GM18499 (cell line): ENCODE measurements at regions not wholly inside any gene's neighbourhood (a gene's known extent, or its start where the extent isn't known, plus 50 kb on each side); places are given as distances from the start of the nearest gene placed in this dataset.

ENCODE experiments used
- ATAC-seq: cut with Tn5 transposase; IDR thresholded peaks from one replicate; pipeline ENCODE4 v1.9.1; 2021; ENCODE audit warnings: moderate number of reproducible peaks; ENCODE audit not compliant: insufficient read depth, unreplicated experiment

DNA sequence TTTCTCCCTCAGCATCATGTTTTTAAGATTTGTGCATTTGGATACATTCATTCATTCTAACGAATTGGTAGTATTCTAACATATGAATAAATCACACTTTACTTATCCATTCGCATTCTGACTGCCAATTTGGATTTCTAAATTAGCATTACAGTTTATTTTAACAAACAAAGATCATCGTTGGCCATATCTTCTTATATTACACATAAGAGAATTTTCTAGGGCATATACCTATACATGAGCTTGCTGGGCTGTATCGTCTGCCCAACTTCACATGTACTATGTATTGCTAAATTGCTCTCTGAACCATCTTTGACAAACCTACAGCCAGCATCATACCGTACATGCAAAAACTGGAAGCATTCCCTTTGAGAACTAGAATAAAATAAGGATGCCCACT is 265.8 kb upstream of the PPP2R3A start:
- ATAC-seq = no peak

DNA sequence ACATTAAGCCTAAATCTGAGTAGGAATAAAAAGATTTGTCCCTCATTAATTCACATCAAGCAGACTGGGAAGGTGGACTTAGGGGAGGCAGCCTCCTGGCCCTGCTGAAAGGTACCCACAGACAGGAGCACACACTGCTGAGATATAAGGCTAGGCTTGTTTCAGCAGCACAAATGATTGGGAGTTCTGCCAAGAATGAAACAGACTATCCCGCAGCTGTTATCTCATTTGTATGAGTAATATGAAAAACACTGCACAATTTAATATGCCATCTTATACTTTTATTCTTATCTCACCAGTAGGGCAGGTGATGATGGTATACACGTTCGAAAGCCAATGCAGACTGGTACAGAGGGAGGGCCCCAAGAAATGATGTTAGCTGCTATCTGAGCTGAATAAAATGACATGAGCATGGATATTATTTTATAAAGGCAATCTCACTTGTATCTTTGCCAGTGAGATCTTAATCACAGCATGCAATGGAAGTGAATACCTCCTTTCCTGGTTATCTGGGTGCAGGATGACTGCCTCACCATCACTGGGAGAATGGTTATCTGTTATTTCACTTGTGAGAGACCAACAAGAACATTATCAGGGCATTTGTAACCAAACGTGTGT is 258.7 kb upstream of the PPP2R3A start:
- no peak for ATAC-seq

DNA sequence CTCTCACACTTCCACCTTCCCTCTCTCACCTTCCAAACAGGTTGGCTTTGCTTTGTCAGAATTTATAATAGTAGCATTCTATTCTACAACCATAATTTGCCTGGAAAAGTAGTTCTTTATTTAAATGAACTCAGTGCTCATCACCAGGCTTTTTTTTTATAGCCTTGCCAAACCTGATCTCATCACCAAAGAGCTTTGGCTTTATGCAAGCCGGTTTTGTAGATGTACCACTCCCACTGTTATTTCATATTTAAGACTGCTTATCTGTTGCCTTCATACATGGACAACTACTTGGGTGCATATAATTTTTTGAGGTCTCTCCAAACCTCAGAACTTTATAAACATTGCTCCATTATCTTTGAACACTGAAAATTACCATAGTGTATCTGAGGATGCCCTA is 246.1 kb upstream of the PPP2R3A start:
- no peak for ATAC-seq

DNA sequence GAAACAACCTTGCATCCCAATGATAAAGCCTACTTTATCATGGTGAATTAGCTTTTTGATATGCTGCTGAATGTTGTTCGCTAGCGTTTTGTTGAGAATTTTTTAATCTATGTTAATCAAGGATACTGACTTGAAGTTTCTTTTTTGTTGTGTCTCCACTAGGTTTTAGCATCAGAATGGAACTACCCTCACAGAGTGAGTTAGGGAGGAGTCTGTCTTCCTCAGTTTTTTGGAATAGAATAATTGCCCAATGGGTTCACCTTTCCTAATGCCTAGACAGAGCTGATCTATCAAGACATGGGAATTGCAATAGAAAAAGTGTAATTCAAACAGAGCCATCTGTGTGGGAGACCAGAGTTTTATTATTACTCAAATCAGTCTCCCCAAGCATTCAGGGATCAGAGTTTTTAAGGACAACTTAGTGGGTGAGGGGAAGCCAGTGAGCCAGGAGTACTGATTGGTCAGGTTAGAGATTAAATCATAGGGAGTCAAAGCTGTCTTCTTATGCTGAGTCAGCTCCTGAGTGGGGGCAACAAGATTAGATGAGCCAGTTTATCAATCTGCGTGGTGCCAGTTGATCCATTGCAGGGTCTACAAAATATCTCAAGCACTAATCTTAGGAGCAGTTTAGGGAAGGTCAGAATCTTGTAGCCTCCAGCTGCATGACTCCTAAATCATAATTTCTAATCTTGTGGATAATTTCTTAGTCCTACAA is 237.4 kb upstream of the PPP2R3A start:
- ATAC-seq = no peak

DNA sequence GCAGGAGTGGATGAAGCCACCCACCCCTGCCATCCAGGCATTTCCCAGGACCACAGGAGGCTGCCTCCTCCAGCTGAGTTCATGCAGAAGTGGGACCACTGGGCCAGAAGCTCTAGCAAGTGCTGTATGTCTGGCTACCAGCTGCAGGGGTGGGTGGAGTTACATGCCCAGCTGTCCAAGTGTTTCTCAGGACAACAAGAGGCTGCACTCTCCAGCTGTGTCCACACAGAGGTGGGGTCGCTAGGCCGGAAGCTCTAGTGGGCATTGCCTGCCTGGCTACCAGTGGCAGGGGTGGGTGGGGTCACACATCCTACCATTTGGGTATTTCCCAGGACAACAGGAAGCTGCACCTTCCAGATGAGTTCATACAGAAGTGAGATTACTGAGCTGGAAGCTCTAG is 234.0 kb upstream of the PPP2R3A start:
- ATAC-seq = no peak

DNA sequence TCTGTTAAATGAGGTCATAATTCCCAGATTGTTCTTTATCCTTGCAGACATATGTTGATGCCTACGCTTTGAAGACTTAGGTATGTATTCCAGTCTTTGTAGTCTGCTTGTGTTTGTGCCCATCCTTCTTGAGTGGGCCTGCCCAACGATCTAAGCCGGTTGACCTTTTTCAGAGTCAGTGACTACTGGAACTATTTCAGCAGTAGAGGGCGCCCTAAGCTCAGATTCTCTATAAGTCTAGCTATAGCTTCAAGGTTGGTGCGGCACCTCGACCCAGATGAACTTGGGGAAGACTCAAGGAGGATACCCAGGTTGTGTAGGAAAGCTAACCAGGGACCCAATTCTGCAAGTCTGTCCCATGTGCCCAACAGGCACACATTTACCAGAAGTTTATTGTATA is 228.8 kb upstream of the PPP2R3A start:
- no peak for ATAC-seq

DNA sequence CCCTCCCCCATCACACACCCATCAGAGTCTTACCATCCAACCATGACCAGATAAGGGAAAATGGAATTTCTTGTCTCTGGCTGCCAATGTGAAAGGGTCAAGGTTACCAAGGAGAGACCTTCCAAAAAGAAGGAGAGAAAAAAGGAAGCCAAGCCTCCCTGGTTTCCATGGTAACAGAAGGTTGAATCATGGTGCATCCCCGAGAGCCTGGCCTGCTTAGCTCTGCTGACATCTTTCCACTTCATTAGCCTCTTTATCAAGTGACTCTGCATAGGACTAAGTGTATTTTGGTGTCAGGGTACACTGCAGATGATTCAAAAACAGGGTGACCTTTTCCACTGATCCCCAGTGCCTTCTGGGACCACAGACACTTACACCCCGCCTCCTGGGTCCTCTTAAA is 225.7 kb upstream of the PPP2R3A start:
- no peak for ATAC-seq

DNA sequence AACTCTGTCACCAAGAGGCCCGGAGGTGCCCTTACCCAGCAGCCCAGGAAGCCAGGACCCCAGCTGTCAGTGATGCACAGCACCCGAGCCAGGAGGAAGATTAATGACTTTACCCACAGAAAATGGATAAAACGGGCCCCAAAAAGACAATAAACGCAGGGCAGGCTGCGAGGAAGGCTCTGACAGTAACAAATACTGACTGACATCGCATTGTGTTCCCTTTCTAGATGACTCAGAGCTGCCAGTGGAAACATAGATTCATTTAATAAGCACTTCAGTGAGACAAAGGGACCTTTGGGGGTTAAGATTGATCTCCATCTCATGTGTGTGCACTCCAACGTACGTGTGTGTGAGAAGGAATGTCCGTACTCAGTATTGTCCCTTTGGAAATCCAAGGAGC is 225.3 kb upstream of the PPP2R3A start:
- no peak for ATAC-seq

DNA sequence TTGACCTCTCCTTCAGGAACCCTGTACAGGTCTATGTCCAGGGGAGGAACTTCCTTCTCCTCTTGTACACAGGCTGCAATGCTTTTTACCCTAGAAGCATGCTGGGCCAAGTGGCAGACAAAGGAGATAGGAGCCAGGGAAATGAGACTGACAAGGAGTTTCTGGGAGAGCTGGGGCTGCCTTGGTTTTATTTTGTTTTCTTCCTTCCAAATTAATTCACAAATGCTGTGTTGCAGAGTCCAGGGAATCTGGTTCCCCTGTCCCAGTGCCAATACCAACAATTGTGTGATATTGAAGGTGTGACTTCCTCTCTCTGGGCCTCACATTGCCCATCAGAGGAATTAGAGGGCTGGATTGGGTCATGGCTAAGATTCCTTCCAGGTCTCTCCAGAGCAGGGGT is 224.8 kb upstream of the PPP2R3A start:
- no peak for ATAC-seq

DNA sequence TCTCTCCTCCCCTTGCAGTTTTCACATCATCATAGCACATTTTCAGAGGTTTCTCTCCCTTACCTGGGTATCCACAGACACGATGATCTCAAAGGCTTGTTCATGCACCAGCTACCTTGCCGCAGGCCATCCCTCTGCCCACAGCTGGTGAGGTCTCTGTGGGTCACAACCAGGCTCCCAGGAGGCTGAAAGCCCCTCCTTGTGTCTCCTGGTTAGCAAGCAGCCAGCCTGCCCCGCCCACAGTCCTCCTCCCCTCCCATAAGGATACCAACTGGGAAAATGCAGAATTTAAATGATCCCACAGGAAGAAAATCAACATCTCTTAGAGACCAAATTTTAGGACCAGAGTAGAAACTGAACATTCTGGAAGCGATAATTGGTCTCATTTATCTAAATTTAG is 213.5 kb upstream of the PPP2R3A start:
- ATAC-seq = no peak

DNA sequence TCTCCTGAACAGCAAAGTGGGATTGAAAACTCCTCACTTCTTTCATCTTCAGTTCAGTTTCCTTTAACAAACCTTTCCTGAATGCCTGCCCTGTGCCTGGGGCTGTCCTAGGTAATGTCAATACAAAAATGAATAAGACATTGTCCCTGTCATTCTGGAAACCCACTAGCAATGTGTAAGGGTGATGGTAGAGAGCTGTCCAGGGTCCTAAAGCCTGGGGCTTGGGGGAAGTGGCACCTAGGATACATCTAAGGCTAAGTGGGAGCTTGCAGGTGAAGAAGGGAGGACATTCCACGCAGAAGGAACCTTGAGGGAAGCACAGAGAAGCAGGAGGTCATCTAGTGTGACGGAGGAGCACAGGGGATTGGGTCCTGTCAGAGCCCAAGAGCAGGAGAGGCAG is 212.7 kb upstream of the PPP2R3A start:
- no peak for ATAC-seq

DNA sequence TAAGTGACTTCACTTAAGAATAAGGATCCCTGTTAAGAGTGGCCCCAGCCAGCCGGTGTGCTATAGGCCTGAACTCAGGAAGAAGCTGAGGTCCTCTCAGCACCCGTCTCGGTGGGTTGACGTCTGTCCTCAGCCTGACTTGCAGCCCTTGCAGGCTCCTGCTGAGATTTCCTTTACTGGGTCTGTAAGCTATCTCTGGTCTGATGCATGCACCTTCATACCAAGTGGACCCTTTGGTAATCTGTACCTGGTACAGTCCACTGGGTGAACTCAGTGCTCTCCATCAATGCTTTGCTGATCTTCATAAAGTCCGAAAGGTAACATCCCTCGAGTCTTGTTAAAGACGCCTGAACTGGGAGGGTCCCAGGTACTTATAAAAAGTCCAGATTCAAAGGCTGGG is 212.0 kb upstream of the PPP2R3A start:
- ATAC-seq = no peak

DNA sequence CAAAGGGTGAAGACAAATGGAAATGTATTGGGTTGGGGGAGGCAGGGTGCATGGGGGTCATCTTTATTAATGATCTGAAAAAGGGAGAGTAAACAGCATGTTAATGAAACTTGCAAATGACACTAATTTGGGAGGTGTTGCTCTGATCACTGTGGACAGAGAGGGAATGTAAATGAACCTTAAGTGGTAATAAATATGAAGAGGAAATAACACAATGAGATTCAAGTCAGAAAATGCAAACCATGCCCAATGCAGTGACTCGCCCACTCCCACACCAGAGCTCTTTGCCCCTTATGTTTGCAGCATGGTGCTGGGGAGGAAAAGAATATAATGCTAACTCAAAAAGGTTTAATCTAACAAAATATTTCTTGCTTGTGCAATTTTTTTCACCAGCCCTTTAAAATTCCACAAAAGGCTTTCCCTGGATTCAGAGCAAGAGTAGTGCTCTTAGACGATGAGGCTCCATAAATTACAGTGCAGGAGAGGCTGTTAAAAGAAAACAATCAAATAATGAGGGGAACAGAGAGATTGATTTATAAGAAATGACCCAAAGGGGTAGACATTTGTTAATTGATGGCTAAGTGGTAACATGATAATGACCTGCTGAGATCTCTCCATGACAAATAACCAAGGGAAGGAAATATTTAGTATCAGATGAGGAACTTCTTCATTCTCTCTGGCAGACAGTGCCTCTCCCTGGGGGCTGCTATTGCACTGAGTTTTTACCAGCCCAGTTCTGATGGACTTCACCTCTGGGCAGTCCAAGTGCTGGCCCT is 210.0 kb upstream of the PPP2R3A start:
- no peak for ATAC-seq

DNA sequence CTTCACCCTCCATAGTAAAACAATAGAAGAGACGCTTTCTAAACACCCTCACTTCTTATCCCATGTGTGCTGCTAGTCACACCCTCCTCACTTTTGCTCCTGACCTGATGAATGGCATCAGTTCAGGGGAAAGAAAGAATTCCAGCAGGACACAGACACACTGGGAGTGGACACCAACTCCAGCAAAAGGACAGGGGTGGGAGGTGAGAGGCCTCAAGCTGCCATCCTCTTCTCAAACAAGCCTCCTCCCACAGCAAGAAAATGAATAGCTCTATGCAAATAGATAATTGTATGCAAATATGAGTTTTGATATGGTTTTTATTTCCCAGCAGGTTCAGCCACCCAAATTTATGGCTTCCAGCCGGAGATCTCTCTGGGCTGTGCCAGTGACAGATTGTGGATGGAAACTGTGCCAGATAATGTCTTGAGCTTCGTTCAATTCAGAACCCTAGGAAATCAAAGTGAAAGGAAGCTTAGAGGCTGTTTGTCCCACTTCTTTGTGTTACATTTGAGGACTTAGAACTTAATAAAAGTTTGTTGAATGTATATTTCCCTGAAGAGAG is 209.3 kb upstream of the PPP2R3A start:
- ATAC-seq = no peak

DNA sequence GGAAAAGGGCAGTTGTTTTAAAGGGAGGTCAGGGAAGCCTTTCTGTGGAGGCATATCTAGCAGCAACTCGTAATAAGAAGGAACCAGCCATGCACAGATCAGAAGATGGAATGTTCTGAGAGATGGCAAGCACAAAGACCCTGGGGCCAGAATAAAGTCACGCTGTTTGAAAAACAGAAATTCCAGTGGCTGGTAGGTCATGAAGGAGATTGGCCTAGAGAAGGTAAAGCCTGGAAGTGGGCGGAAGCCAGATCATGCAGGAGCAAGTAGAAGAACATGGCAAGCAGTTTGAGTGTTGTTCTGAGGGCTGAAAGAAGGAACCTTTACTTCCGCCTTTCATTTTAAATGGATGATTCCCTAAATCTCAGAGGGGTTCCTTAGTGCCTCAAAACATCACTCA is 208.1 kb upstream of the PPP2R3A start:
- no peak for ATAC-seq

DNA sequence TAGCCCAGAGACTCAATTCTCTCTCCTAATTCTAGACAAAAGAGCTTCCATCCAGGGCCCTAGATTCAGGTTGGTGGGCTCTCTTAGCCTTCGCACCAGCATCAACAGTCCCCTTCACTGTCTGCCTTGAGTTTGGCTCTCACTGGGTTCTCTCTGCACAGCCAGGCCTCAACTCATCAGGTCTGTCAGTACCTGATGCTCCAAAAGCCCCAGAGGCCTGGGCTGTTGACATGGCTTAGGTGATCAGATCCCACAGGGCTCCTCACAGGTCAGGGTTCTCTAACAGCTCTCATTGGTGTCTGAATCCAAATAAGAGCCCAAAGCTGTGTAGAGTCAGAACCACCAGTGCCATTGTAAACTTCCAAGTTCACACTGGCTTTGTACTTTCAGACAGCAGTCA is 206.6 kb upstream of the PPP2R3A start:
- no peak for ATAC-seq

DNA sequence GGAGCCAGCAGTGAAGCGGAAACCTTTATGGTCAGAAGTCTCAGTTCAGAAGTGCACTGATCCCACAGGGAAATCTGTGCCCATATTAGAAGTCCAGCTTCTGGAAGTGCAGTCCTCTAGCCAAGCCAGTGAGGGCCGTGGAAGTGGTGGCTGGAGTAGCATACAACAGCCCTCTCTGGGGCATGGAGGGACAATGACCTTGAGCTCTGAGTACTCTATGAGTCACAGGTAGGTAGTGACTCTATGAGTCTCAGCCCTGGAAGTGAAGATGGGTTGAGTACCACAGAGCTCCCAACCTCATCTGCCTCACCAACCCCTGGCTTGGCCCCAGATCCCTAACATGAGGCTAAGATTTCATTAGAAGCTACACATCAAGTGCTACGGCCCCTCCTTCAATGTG is 205.9 kb upstream of the PPP2R3A start:
- no peak for ATAC-seq

DNA sequence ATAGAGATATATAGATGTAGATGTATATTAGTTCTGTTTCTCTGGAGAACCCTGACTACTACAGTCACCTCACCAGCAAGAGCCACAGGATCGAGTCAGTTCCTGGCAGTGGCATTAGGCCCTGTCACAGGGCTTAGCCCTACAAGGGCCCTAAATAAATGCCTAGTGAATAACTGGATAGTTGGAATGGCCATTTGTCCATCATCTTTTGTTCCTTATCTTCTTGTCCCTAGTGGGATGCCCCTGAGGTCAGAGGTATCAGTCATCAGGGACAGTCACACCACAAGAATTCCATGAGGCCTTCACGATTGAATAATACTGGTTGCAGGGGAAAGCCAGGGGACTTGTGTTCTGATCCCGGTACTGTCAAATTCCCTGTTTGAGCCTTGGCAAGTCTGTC is 204.9 kb upstream of the PPP2R3A start:
- ATAC-seq = no peak

DNA sequence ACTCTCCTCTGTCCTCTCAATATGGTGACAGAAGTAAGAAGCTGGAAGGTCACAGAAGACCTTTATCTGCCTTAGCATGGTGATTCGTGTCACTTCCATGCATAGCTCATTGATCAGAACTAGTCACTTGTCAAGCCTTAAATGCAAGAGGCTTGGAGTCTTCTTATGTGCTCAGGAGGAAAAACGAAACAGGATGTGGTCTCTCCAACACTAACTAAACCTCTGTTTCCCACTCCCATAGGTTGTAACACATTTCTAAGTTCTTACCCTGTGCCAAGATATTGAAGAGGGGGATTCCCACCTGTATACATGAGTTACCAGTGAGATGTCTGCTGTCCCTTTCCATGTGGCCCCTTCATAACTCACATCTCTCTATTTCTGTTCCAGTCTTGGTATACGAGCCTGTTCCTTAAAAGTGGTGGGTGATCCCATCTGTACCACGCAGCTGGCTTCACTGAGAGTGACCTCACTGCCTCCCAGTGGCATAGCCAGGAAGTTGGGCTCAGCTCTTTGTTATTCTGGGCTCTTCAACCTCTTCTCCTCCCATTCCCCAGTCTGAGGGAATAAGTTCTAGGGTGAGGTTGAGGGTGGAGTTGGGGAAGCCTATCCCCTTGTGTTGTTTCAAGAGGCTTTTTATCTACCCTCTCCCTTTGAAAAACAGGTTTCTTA is 203.2 kb upstream of the PPP2R3A start:
- ATAC-seq = no peak

DNA sequence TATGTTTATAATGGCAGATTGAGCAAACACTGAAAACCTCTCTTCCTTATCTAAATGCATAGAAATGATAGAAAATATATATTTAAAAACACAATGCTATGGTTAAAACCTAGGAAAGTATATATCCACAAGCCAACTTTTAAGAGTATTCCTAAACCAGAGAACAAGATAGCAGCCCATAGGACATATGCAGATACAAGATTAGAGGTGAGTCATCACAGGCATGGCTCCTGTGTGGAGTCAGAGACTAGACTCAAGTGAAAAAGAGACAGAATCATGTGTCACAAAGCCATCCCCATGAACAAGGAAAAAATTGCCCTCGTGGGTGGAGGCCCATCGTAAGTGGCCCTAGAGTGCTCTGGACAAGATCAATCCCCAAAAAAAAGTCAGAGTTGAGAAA is 199.4 kb upstream of the PPP2R3A start:
- no peak for ATAC-seq

DNA sequence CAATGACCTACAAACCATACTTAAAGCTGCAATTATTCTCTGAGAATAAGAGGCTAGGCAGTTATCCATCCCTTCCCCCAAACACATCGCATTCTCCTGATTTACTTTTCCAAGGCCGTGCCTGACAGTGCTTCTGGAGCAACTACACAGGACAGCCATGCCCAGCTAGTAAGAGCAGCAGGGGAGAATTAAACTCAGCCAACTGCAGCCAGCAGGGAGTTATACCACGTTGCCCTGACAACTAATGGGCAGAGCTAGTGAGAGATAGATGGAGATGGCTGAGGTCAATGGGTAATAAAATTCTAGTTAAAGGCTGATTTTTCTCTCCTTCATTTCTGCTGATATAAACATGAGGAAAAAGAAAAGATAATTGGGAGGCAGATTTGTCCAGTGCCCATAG is 193.8 kb upstream of the PPP2R3A start:
- ATAC-seq = no peak
